WTC11 (cell line): ENCODE measurements at regions not wholly inside any gene's neighbourhood (a gene's known extent, or its start where the extent isn't known, plus 50 kb on each side); places are given as distances from the start of the nearest gene placed in this dataset.

Source experiments
- ATAC-seq: fragments of 200-7000 bp; cut with Tn5 transposase; 2 replicates; pipeline ENCODE4 v1.10.0; 2021; ENCODE audit warnings: mild to moderate bottlenecking, moderate library complexity
- CTCF ChIA-PET: fragments of 300-600 bp; sonication (Branson Sonifier 250); formaldehyde crosslinking; loops from one replicate; lab custom pipeline; 2021; ENCODE audit warnings: antibody characterized with exemption; lab: Charles Lee
- POLR2A ChIA-PET: fragments of 350-600 bp; sonication (Branson Sonifier 250); formaldehyde crosslinking; loops from one replicate; lab custom pipeline; 2021; ENCODE audit warnings: antibody characterized with exemption; lab: Charles Lee
- DNase-seq: peaks from one replicate; pipeline ENCODE4 v3.0.0; 2021; ENCODE audit warnings: low spot score
- H3K27ac Mint-ChIP-seq: 2 replicates; pipeline ENCODE4 v1.8.0; 2021; ENCODE audit warnings: mixed read lengths
- H3K27me3 Mint-ChIP-seq: 2 replicates; pipeline ENCODE4 v1.8.0; 2021; ENCODE audit warnings: low read depth, mild to moderate bottlenecking, moderate library complexity, mixed read lengths
- H3K36me3 Mint-ChIP-seq: 2 replicates; pipeline ENCODE4 v1.8.0; 2021; ENCODE audit warnings: mixed read lengths
- H3K4me1 Mint-ChIP-seq: 2 replicates; pipeline ENCODE4 v1.8.0; 2022; ENCODE audit warnings: mixed read lengths
- H3K4me3 Mint-ChIP-seq: 2 replicates; pipeline ENCODE4 v1.8.0; 2021; ENCODE audit warnings: mild to moderate bottlenecking, moderate library complexity, mixed read lengths
- H3K9me3 Mint-ChIP-seq: 2 replicates; pipeline ENCODE4 v1.8.0; 2021; ENCODE audit warnings: mixed read lengths
- ESRRA ChIP-seq: sonication (generic); formaldehyde crosslinking; IDR thresholded peaks from 2 replicates; pipeline ENCODE4 v1.8.1; 2022; ENCODE audit warnings: mild to moderate bottlenecking, missing genetic modification reagents, borderline replicate concordance
- ETV6 ChIP-seq: sonication (generic); formaldehyde crosslinking; IDR thresholded peaks from 2 replicates; pipeline ENCODE4 v1.8.1; 2022; ENCODE audit warnings: mild to moderate bottlenecking, missing genetic modification reagents
- FOXJ3 ChIP-seq: sonication (generic); formaldehyde crosslinking; IDR thresholded peaks from 2 replicates; pipeline ENCODE4 v1.9.0; 2021; ENCODE audit warnings: missing genetic modification reagents, mild to moderate bottlenecking, borderline replicate concordance
- FOXK1 ChIP-seq: sonication (generic); formaldehyde crosslinking; IDR thresholded peaks from 2 replicates; pipeline ENCODE4 v1.8.0; 2022; ENCODE audit warnings: mild to moderate bottlenecking, moderate library complexity, missing genetic modification reagents
- FOXP1 ChIP-seq: sonication (generic); formaldehyde crosslinking; IDR thresholded peaks from 2 replicates; pipeline ENCODE4 v1.8.0; 2022; ENCODE audit warnings: missing genetic modification reagents, mild to moderate bottlenecking, moderate library complexity, borderline replicate concordance
- MXD4 ChIP-seq: fragments of 250-450 bp; sonication (Bioruptor Pico); IDR thresholded peaks from 2 replicates; pipeline ENCODE4 v1.8.0; 2021; ENCODE audit warnings: mild to moderate bottlenecking, moderate library complexity, borderline replicate concordance
- NR2C2 ChIP-seq: sonication (generic); formaldehyde crosslinking; IDR thresholded peaks from 2 replicates; pipeline ENCODE4 v1.8.0; 2022; ENCODE audit warnings: mild to moderate bottlenecking, missing genetic modification reagents
- OVOL2 ChIP-seq: fragments of 250-450 bp; sonication (Bioruptor Pico); IDR thresholded peaks from 2 replicates; pipeline ENCODE4 v1.9.0; 2021; ENCODE audit warnings: mild to moderate bottlenecking, borderline replicate concordance
- SP1 ChIP-seq: sonication (generic); formaldehyde crosslinking; conservative IDR thresholded peaks from 2 replicates; pipeline ENCODE4 v1.8.1; 2022; ENCODE audit warnings: missing genetic modification reagents
- TEAD1 ChIP-seq: sonication (generic); formaldehyde crosslinking; IDR thresholded peaks from 2 replicates; pipeline ENCODE4 v1.8.0; 2022; ENCODE audit warnings: mild to moderate bottlenecking, missing genetic modification reagents
- TP53 ChIP-seq: sonication (generic); formaldehyde crosslinking; IDR thresholded peaks from 2 replicates; pipeline ENCODE4 v1.8.1; 2023; ENCODE audit warnings: mild to moderate bottlenecking, missing genetic modification reagents
- ZNF423 ChIP-seq: fragments of 250-450 bp; sonication (Bioruptor Pico); IDR thresholded peaks from 2 replicates; pipeline ENCODE4 v2.1.2; 2022; ENCODE audit warnings: mild to moderate bottlenecking, moderate library complexity
- TF ChIP-seq, protein P1 (sequence below): sonication (generic); formaldehyde crosslinking; IDR thresholded peaks from 2 replicates; pipeline ENCODE4 v1.8.0; 2023; ENCODE audit warnings: missing genetic modification reagents, mild to moderate bottlenecking, borderline replicate concordance
- TF ChIP-seq, protein P2 (sequence below): sonication (generic); formaldehyde crosslinking; IDR thresholded peaks from 2 replicates; pipeline ENCODE4 v1.8.1; 2023; ENCODE audit warnings: mild to moderate bottlenecking, moderate library complexity, missing genetic modification reagents
- TF ChIP-seq, protein P3 (sequence below): sonication (generic); formaldehyde crosslinking; IDR thresholded peaks from 2 replicates; pipeline ENCODE4 v1.8.0; 2022; ENCODE audit warnings: missing genetic modification reagents
- TF ChIP-seq, protein P4 (sequence below): sonication (generic); formaldehyde crosslinking; conservative IDR thresholded peaks from 2 replicates; pipeline ENCODE4 v1.8.1; 2022; ENCODE audit warnings: mild to moderate bottlenecking, missing genetic modification reagents

DNA sequence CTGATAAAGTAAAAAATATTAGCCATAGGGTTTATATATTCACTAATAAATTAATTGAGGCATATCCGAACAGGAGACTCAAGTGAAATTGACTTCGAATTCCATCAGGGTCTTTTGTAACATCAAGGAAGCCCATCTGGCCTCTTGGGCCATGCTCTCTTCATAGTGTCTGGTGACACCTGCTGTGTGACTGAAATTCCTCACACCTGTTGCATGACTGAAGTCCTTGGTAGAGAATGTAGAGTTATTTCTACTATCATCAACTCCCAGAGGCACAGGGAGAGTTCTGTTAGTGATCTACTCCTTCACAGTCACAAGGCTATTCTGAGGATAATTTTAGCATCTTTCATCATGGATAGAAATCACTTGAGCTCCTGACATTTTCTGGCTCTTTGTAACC lies 138.3 kb upstream of the LSM8 start (continued):
- no peak for TF ChIP-seq FOXK1 (CRISPR knock-in tag)
- TF ChIP-seq, all 79 proteins: peak for 0

DNA sequence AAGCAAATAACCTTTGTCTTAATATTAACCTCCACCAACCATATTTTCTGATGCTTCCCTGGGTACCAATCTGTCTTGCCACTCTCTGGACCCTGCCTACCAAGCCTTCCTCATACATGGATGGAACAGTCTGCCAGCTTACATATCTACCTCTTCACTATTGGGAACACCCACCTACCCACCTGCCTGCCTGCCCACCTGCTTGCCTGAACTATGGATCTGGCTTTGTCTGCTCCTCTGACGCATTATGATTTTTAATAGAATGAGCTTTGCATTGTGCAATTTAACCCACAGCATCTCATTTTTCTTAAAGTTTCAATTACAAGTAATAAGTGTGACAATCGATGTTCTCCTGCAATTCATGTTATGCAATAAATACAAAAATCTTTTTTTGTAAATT lies 137.9 kb upstream of the LSM8 start:
- Mint-ChIP-seq H3K36me3 (no peaks in the 10 kb centered on the region), H3K4me3 (no peak overlapping the region), H3K4me1 (no peaks in the 10 kb centered on the region), H3K9me3 (no peaks in the 10 kb centered on the region), H3K27me3 (no peaks in the 10 kb centered on the region), H3K27ac (no peak overlapping the region)
- DNase-seq (no peak), ATAC-seq (no peak)
- TF ChIP-seq, protein P1, sequence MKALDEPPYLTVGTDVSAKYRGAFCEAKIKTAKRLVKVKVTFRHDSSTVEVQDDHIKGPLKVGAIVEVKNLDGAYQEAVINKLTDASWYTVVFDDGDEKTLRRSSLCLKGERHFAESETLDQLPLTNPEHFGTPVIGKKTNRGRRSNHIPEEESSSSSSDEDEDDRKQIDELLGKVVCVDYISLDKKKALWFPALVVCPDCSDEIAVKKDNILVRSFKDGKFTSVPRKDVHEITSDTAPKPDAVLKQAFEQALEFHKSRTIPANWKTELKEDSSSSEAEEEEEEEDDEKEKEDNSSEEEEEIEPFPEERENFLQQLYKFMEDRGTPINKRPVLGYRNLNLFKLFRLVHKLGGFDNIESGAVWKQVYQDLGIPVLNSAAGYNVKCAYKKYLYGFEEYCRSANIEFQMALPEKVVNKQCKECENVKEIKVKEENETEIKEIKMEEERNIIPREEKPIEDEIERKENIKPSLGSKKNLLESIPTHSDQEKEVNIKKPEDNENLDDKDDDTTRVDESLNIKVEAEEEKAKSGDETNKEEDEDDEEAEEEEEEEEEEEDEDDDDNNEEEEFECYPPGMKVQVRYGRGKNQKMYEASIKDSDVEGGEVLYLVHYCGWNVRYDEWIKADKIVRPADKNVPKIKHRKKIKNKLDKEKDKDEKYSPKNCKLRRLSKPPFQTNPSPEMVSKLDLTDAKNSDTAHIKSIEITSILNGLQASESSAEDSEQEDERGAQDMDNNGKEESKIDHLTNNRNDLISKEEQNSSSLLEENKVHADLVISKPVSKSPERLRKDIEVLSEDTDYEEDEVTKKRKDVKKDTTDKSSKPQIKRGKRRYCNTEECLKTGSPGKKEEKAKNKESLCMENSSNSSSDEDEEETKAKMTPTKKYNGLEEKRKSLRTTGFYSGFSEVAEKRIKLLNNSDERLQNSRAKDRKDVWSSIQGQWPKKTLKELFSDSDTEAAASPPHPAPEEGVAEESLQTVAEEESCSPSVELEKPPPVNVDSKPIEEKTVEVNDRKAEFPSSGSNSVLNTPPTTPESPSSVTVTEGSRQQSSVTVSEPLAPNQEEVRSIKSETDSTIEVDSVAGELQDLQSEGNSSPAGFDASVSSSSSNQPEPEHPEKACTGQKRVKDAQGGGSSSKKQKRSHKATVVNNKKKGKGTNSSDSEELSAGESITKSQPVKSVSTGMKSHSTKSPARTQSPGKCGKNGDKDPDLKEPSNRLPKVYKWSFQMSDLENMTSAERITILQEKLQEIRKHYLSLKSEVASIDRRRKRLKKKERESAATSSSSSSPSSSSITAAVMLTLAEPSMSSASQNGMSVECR (CRISPR knock-in tag): no peak
- no peak for TF ChIP-seq TP53 (CRISPR knock-in tag)
- no peak for TF ChIP-seq FOXP1
- no peak for TF ChIP-seq ZNF423 (CRISPR knock-in tag)
- TF ChIP-seq, protein P2, sequence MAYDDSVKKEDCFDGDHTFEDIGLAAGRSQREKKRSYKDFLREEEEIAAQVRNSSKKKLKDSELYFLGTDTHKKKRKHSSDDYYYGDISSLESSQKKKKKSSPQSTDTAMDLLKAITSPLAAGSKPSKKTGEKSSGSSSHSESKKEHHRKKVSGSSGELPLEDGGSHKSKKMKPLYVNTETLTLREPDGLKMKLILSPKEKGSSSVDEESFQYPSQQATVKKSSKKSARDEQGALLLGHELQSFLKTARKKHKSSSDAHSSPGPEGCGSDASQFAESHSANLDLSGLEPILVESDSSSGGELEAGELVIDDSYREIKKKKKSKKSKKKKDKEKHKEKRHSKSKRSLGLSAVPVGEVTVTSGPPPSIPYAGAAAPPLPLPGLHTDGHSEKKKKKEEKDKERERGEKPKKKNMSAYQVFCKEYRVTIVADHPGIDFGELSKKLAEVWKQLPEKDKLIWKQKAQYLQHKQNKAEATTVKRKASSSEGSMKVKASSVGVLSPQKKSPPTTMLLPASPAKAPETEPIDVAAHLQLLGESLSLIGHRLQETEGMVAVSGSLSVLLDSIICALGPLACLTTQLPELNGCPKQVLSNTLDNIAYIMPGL (CRISPR knock-in tag): no peak
- no peak for TF ChIP-seq OVOL2 (CRISPR knock-in tag)
- TF ChIP-seq ETV6 (CRISPR knock-in tag): no peak
- no peak for TF ChIP-seq ESRRA (CRISPR knock-in tag)
- TF ChIP-seq NR2C2: no peak
- TF ChIP-seq, protein P3, sequence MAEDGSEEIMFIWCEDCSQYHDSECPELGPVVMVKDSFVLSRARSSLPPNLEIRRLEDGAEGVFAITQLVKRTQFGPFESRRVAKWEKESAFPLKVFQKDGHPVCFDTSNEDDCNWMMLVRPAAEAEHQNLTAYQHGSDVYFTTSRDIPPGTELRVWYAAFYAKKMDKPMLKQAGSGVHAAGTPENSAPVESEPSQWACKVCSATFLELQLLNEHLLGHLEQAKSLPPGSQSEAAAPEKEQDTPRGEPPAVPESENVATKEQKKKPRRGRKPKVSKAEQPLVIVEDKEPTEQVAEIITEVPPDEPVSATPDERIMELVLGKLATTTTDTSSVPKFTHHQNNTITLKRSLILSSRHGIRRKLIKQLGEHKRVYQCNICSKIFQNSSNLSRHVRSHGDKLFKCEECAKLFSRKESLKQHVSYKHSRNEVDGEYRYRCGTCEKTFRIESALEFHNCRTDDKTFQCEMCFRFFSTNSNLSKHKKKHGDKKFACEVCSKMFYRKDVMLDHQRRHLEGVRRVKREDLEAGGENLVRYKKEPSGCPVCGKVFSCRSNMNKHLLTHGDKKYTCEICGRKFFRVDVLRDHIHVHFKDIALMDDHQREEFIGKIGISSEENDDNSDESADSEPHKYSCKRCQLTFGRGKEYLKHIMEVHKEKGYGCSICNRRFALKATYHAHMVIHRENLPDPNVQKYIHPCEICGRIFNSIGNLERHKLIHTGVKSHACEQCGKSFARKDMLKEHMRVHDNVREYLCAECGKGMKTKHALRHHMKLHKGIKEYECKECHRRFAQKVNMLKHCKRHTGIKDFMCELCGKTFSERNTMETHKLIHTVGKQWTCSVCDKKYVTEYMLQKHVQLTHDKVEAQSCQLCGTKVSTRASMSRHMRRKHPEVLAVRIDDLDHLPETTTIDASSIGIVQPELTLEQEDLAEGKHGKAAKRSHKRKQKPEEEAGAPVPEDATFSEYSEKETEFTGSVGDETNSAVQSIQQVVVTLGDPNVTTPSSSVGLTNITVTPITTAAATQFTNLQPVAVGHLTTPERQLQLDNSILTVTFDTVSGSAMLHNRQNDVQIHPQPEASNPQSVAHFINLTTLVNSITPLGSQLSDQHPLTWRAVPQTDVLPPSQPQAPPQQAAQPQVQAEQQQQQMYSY: no peak
- no peak for TF ChIP-seq FOXJ3 (CRISPR knock-in tag)
- TF ChIP-seq TEAD1 (CRISPR knock-in tag): no peak
- no peak for TF ChIP-seq SP1
- TF ChIP-seq, protein P4, sequence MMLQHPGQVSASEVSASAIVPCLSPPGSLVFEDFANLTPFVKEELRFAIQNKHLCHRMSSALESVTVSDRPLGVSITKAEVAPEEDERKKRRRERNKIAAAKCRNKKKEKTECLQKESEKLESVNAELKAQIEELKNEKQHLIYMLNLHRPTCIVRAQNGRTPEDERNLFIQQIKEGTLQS (CRISPR knock-in tag): no peak
- no peak for TF ChIP-seq MXD4 (CRISPR knock-in tag)
- ChIA-PET POLR2A (no interaction called here), CTCF (no interaction called here)
